ENCODE measurements at regions not wholly inside any gene's neighbourhood (a gene's known extent, or its start where the extent isn't known, plus 50 kb on each side); places are given as distances from the start of the nearest gene placed in this dataset.

GRCh38 chr17:79325709-79326430 lies 251.2 kb downstream of the ENGASE start:
- no peak for TF ChIP-seq CTCF (IDR thresholded peaks at IDR 0.05; ENCODE audit: control insufficient read depth, insufficient read depth, low read depth, low read length, missing control alignments)
- no peak for DNase-seq (ENCODE audit: low read depth)
- no peak overlapping the region for H3K4me3 ChIP-seq (ENCODE audit: control insufficient read depth, low read depth, low read length)

- no peak for DNase-seq (ENCODE audit: low read depth)
- no peak for TF ChIP-seq CTCF (IDR thresholded peaks at IDR 0.05; ENCODE audit: control insufficient read depth, insufficient read depth, low read depth, low read length, missing control alignments)
- no peak overlapping the region for H3K4me3 ChIP-seq (ENCODE audit: control insufficient read depth, low read depth, low read length)
Observed at GRCh38 chr17:79324194-79324593, 249.6 kb downstream of the ENGASE start.

GRCh38 chr17:79323566-79323965 lies 248.9 kb downstream of the ENGASE start:
- TF ChIP-seq CTCF (IDR thresholded peaks at IDR 0.05; ENCODE audit: control insufficient read depth, insufficient read depth, low read depth, low read length, missing control alignments): no peak
- no peak for DNase-seq (ENCODE audit: low read depth)
- H3K4me3 ChIP-seq (ENCODE audit: control insufficient read depth, low read depth, low read length): no peak overlapping the region

- no peak overlapping the region for H3K4me3 ChIP-seq (ENCODE audit: control insufficient read depth, low read depth, low read length)
- TF ChIP-seq CTCF (IDR thresholded peaks at IDR 0.05; ENCODE audit: control insufficient read depth, insufficient read depth, low read depth, low read length, missing control alignments): no peak
- DNase-seq (ENCODE audit: low read depth): no peak
Observed at GRCh38 chr17:79322211-79323123, 247.8 kb downstream of the ENGASE start.

GRCh38 chr17:79320331-79320730 lies 245.7 kb downstream of the ENGASE start:
- TF ChIP-seq CTCF (IDR thresholded peaks at IDR 0.05; ENCODE audit: control insufficient read depth, insufficient read depth, low read depth, low read length, missing control alignments): no peak
- no peak for DNase-seq (ENCODE audit: low read depth)
- no peak overlapping the region for H3K4me3 ChIP-seq (ENCODE audit: control insufficient read depth, low read depth, low read length)

- DNase-seq (ENCODE audit: low read depth): no peak
- no peak for TF ChIP-seq CTCF (IDR thresholded peaks at IDR 0.05; ENCODE audit: control insufficient read depth, insufficient read depth, low read depth, low read length, missing control alignments)
Observed at GRCh38 chr17:79317916-79318315, 243.3 kb downstream of the ENGASE start.

More at GRCh38 chr17:79317916-79318315, 243.3 kb downstream of the ENGASE start:
- H3K4me3 ChIP-seq (ENCODE audit: control insufficient read depth, low read depth, low read length): no peak overlapping the region

Measured in AG09309 (cell line).